PFSK-1 (cell line): ENCODE measurements at regions not wholly inside any gene's neighbourhood (a gene's known extent, or its start where the extent isn't known, plus 50 kb on each side); places are given as distances from the start of the nearest gene placed in this dataset.

Experiments used
- POLR2AphosphoS5 ChIP-seq: IDR thresholded peaks from 2 replicates; pipeline ENCODE4 v1.6.1; 2012; ENCODE audit warnings: low read depth, mild to moderate bottlenecking, control low read depth, low read length, moderate library complexity
- SIN3A ChIP-seq: IDR thresholded peaks from 2 replicates; pipeline ENCODE4 v1.6.1; 2012; ENCODE audit warnings: mild to moderate bottlenecking, low read length, moderate library complexity, borderline replicate concordance; ENCODE audit not compliant: insufficient read depth

- no peak for TF ChIP-seq POLR2AphosphoS5
- no peak for TF ChIP-seq SIN3A
Measured at GRCh38 chr7:115477193-115477651, 553.3 kb downstream of the TFEC start.
